ENCODE measurements at regions not wholly inside any gene's neighbourhood (a gene's known extent, or its start where the extent isn't known, plus 50 kb on each side); places are given as distances from the start of the nearest gene placed in this dataset.
"Not testable (repeated sequence)": the region's sequence is repeated elsewhere in the genome, so short reads cannot be mapped to it uniquely, and the experiment has no call there.

DNA sequence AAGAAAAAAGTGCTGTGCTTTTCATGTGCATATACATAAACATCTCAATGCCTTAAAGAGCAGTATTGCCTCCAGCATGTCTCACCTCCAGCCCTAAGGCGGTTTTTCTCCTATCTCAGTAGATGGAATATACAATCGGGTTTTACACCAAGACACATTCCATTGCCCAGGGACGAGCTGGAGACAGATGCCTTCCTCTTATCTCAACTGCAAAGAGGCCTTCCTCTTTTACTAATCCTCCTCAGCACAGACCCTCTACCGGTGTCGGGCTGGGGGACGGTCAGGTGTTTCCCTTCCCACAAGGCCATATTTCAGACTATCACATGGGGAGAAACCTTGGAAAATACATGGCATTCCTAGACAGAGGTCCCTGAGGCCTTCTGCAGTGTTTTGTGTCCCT is 385.3 kb downstream of the AMY1C start:
- TF ChIP-seq EZH2phosphoT487 (IDR thresholded peaks at IDR 0.05; ENCODE audit: low read depth, severe bottlenecking, unreplicated experiment); EZH2 (IDR thresholded peaks at IDR 0.05; ENCODE audit: borderline replicate concordance): not testable (repeated sequence)
- TF ChIP-seq, protein P1, sequence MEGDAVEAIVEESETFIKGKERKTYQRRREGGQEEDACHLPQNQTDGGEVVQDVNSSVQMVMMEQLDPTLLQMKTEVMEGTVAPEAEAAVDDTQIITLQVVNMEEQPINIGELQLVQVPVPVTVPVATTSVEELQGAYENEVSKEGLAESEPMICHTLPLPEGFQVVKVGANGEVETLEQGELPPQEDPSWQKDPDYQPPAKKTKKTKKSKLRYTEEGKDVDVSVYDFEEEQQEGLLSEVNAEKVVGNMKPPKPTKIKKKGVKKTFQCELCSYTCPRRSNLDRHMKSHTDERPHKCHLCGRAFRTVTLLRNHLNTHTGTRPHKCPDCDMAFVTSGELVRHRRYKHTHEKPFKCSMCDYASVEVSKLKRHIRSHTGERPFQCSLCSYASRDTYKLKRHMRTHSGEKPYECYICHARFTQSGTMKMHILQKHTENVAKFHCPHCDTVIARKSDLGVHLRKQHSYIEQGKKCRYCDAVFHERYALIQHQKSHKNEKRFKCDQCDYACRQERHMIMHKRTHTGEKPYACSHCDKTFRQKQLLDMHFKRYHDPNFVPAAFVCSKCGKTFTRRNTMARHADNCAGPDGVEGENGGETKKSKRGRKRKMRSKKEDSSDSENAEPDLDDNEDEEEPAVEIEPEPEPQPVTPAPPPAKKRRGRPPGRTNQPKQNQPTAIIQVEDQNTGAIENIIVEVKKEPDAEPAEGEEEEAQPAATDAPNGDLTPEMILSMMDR (IDR thresholded peaks at IDR 0.05; ENCODE audit: poor library complexity), result not testable (repeated sequence)
